ENCODE measurements at regions not wholly inside any gene's neighbourhood (a gene's known extent, or its start where the extent isn't known, plus 50 kb on each side); places are given as distances from the start of the nearest gene placed in this dataset.

DNA sequence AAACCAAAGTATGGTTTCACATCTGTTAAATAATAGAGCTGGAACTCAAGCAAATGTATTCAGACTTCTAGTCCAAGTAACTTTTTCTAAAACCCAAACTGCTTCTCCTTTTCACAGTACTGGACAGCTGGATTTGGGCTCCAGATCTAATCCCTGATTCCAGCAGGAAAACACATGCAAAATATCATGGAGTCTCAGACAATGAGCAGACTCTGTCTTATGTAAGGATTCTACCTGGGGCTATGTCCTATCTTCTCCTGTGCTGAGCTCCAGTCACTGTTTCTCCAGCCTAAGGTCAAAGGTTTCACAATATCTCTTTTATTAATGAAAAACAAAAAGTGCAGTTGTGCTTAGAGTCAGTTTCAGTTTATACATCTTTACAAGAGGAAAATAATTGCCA, 83.2 kb upstream of the EED start:
- Histone ChIP-seq H3K4me3 (replicated peaks in 1 of 3; ENCODE audit: insufficient read depth in 1 of 3, low read depth in 1 of 3, low read length in 3 of 3) (no peak overlapping the region), H3K36me3 (ENCODE audit: control insufficient read depth in 2 of 2, extremely low read depth in 1 of 2, insufficient read depth in 2 of 2, low read length in 2 of 2) (no peaks in the 10 kb centered on the region), H3K9ac (replicated peaks; ENCODE audit: extremely low read depth, insufficient read depth, low read length) (no peak overlapping the region), H3K27ac (ENCODE audit: insufficient read depth, low read depth, low read length) (no peak overlapping the region), H3K79me2 (ENCODE audit: control insufficient read depth, insufficient read depth, low read length) (no peaks in the 10 kb centered on the region), H3K9me1 (replicated peaks; ENCODE audit: control insufficient read depth, extremely low read depth, insufficient read depth, low read length) (no peaks in the 10 kb centered on the region), H3K9me3 (replicated peaks; ENCODE audit: control insufficient read depth, insufficient read depth, low read length) (no peaks in the 10 kb centered on the region), H3K4me2 (ENCODE audit: insufficient read depth, low read length) (no peak overlapping the region), H3K27me3 (ENCODE audit: control insufficient read depth in 2 of 2, insufficient read depth in 2 of 2, low read length in 2 of 2) (no peaks in the 10 kb centered on the region), H2AFZ (ENCODE audit: low read depth, low read length) (no peak overlapping the region), H4K20me1 (replicated peaks; ENCODE audit: control insufficient read depth, extremely low read depth, insufficient read depth, low read length) (no peaks in the 10 kb centered on the region), H3K4me1 (ENCODE audit: control insufficient read depth, extremely low read depth, insufficient read depth, low read length) (peaks cover 8% of the 10 kb centered on the region)
- DNase-seq (ENCODE audit: low read depth, low spot score) = no peak
- dilution Hi-C loops (cut with MboI; ENCODE audit: extremely low pct_ligation_motif_present, low sequenced_read_pairs) (no loop called here), intact Hi-C loops (cut with micrococcal nuclease) (no loop called here)
- no TSS peak for BruUV-seq (replicated peaks)
- CTCF ChIA-PET = interaction anchor here (1.1 to 1.7 kb wide), 3 partner anchors 10 to 32 kb away, joined by 4 to 5 read pairs (median 4); no protein-coding TSS in a partner anchor
- TF ChIP-seq POLR2AphosphoS5 (IDR thresholded peaks at IDR 0.05; ENCODE audit: insufficient read depth, low read depth, low read length) = no peak
- TF ChIP-seq EZH2 (IDR thresholded peaks at IDR 0.05; ENCODE audit: borderline replicate concordance, low read depth, low read length, severe bottlenecking) = no peak
- no peak for TF ChIP-seq GATA2 (IDR thresholded peaks at IDR 0.05; ENCODE audit: insufficient read depth, insufficient read length, low read depth, low read length)
- TF ChIP-seq, protein P1, sequence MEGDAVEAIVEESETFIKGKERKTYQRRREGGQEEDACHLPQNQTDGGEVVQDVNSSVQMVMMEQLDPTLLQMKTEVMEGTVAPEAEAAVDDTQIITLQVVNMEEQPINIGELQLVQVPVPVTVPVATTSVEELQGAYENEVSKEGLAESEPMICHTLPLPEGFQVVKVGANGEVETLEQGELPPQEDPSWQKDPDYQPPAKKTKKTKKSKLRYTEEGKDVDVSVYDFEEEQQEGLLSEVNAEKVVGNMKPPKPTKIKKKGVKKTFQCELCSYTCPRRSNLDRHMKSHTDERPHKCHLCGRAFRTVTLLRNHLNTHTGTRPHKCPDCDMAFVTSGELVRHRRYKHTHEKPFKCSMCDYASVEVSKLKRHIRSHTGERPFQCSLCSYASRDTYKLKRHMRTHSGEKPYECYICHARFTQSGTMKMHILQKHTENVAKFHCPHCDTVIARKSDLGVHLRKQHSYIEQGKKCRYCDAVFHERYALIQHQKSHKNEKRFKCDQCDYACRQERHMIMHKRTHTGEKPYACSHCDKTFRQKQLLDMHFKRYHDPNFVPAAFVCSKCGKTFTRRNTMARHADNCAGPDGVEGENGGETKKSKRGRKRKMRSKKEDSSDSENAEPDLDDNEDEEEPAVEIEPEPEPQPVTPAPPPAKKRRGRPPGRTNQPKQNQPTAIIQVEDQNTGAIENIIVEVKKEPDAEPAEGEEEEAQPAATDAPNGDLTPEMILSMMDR (IDR thresholded peaks at IDR 0.05; ENCODE audit: extremely low read depth in 1 of 2, insufficient read depth in 1 of 2, low read depth in 1 of 2, low read length in 2 of 2) = no peak
- TF ChIP-seq FOS (IDR thresholded peaks at IDR 0.05; ENCODE audit: borderline replicate concordance, insufficient read depth, low read length) = no peak
- TF ChIP-seq MYC (IDR thresholded peaks at IDR 0.05; ENCODE audit: low read depth, low read length) = no peak
- TF ChIP-seq POLR2A (IDR thresholded peaks at IDR 0.05; ENCODE audit: low read depth, low read length) = no peak
- TF ChIP-seq JUN (IDR thresholded peaks at IDR 0.05; ENCODE audit: borderline replicate concordance, insufficient read depth, insufficient read length, low read depth) = no peak
- TF ChIP-seq, protein P2, sequence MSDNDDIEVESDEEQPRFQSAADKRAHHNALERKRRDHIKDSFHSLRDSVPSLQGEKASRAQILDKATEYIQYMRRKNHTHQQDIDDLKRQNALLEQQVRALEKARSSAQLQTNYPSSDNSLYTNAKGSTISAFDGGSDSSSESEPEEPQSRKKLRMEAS (IDR thresholded peaks at IDR 0.05; ENCODE audit: insufficient read depth, insufficient read length) = no peak
- POLR2A ChIA-PET = interaction anchor here (1.6 kb wide), 1 partner anchor 92 kb away, joined by 4 read pairs; the partner anchor contains the start of gene PICALM
- no peak for FAIRE-seq

All from endothelial cell of umbilical vein (primary cell).